Keratinocyte (primary cell): ENCODE measurements at regions not wholly inside any gene's neighbourhood (a gene's known extent, or its start where the extent isn't known, plus 50 kb on each side); places are given as distances from the start of the nearest gene placed in this dataset.

Experiments
- DNase-seq: peaks from one replicate; pipeline ENCODE4 v3.0.0-alpha.2; 2011; ENCODE audit warnings: low read depth, missing footprints, low spot score
- FAIRE-seq: peaks from 2 replicates; lab custom pipeline; 2011; peaks lifted over from hg19 to GRCh38; lab: Jason Lieb, UNC
- H2AFZ ChIP-seq: 2 replicates; pipeline ENCODE4 v1.6.0; 2012; ENCODE audit warnings: low read length, control low read depth, inconsistent platforms; ENCODE audit not compliant: control insufficient read depth
- H3K27ac ChIP-seq: 2 replicates; pipeline ENCODE4 v1.5.1; 2011; ENCODE audit warnings: low read length; ENCODE audit not compliant: control insufficient read depth, insufficient read depth
- H3K27me3 ChIP-seq: 3 replicates; pipeline ENCODE4 v1.6.0; 2011; ENCODE audit warnings: low read length; ENCODE audit not compliant: control insufficient read depth, insufficient read depth; ENCODE audit errors: extremely low read depth
- H3K36me3 ChIP-seq, 2 experiments: 2 replicates in 1 of 2; 3 replicates in 1 of 2; pipeline ENCODE4 v1.5.1; 2011; ENCODE audit warnings: low read length in 2 of 2, mild to moderate bottlenecking in 1 of 2; ENCODE audit not compliant: control insufficient read depth in 2 of 2, insufficient read depth in 2 of 2; ENCODE audit errors: extremely low read depth in 1 of 2
- H3K4me1 ChIP-seq: 3 replicates; pipeline ENCODE4 v1.5.1; 2011; ENCODE audit warnings: low read length; ENCODE audit not compliant: control insufficient read depth, insufficient read depth; ENCODE audit errors: extremely low read depth
- H3K4me2 ChIP-seq: 3 replicates; pipeline ENCODE4 v1.6.0; 2011; ENCODE audit warnings: low read depth, low read length; ENCODE audit not compliant: control insufficient read depth, insufficient read depth; ENCODE audit errors: extremely low read depth
- H3K4me3 ChIP-seq, 3 experiments: fragments of 200-600 bp in 1 of 3; sonication (generic) in 1 of 3; 2 replicates in 2 of 3; 3 replicates in 1 of 3; pipeline ENCODE4 v1.5.1; 2011 to 2016; ENCODE audit warnings: low read length in 3 of 3, mild to moderate bottlenecking in 3 of 3, control low read depth in 2 of 3, inconsistent platforms in 1 of 3, low read depth in 1 of 3, mixed read lengths in 1 of 3, mixed run types in 1 of 3, moderate library complexity in 1 of 3; ENCODE audit not compliant: control insufficient read depth in 2 of 3, insufficient read depth in 2 of 3; ENCODE audit errors: extremely low read depth in 1 of 3
- H3K79me2 ChIP-seq: 2 replicates; pipeline ENCODE4 v1.6.0; 2012; ENCODE audit warnings: low read length; ENCODE audit not compliant: control insufficient read depth, insufficient read depth
- H3K9ac ChIP-seq: 3 replicates; pipeline ENCODE4 v1.6.0; 2011; ENCODE audit warnings: low read length; ENCODE audit not compliant: control insufficient read depth, insufficient read depth; ENCODE audit errors: extremely low read depth
- H3K9me1 ChIP-seq: 3 replicates; pipeline ENCODE4 v1.6.0; 2011; ENCODE audit warnings: low read length; ENCODE audit not compliant: control insufficient read depth, insufficient read depth; ENCODE audit errors: extremely low read depth
- H3K9me3 ChIP-seq: 2 replicates; pipeline ENCODE4 v1.5.1; 2012; ENCODE audit warnings: low read depth, low read length; ENCODE audit not compliant: control insufficient read depth
- H4K20me1 ChIP-seq: 3 replicates; pipeline ENCODE4 v1.6.0; 2011; ENCODE audit warnings: low read length; ENCODE audit not compliant: control insufficient read depth, insufficient read depth; ENCODE audit errors: extremely low read depth
- CTCF ChIP-seq, 3 experiments: IDR thresholded peaks in 1 of 3; conservative IDR thresholded peaks in 1 of 3; optimal IDR thresholded peaks in 1 of 3; 2 replicates in 2 of 3; 3 replicates in 1 of 3; pipeline versions ENCODE3 to v1.5.1; 2011; ENCODE audit warnings: low read length in 3 of 3, mild to moderate bottlenecking in 3 of 3, moderate library complexity in 2 of 3, control low read depth in 1 of 3, inconsistent platforms in 1 of 3; ENCODE audit not compliant: insufficient read depth in 2 of 3; ENCODE audit errors: extremely low read depth in 1 of 3
- EZH2 ChIP-seq: IDR thresholded peaks from one replicate; pipeline ENCODE4 v1.6.1; 2012; ENCODE audit warnings: inconsistent platforms, mild to moderate bottlenecking, low read length, moderate library complexity
- dilution Hi-C: fragments of 300-500 bp; cut with MboI; formaldehyde crosslinking; loops from one replicate; pipeline ENCODE4 v1.7.0; 2020; ENCODE audit warnings: low sequenced_read_pairs; ENCODE audit not compliant: extremely low pct_ligation_motif_present

DNA sequence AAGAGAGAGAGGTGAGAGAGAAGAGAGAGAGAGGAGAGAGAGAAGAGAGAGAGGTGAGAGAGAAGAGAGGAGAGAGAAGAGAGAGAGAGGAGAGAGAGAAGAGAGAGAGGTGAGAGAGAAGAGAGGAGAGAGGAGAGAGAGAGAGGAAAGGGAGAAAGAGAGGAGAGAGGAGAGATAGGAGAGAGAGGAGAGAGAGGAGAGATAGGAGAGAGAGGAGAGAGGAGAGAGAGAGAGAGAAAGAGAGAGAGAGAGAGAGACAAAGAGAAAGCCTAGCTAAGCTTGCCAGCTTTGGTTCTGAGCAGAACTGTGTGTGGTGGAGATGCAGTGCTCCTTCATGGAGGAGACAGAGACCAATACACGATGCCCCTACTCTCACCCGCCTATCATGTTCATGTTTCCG, 99.1 kb upstream of the KCNA3 start:
- Histone ChIP-seq H4K20me1 (no peaks in the 10 kb centered on the region), H3K4me3 (no peak overlapping the region), H3K4me1 (no peaks in the 10 kb centered on the region), H3K9me1 (no peaks in the 10 kb centered on the region), H3K9me3 (no peaks in the 10 kb centered on the region), H3K4me2 (no peak overlapping the region), H3K36me3 (no peaks in the 10 kb centered on the region), H2AFZ (no peak overlapping the region), H3K27me3 (no peaks in the 10 kb centered on the region), H3K9ac (no peak overlapping the region), H3K79me2 (no peaks in the 10 kb centered on the region), H3K27ac (no peak overlapping the region)
- no peak for DNase-seq
- dilution Hi-C loops: no loop called here
- FAIRE-seq: no peak
- TF ChIP-seq CTCF (optimal IDR thresholded peaks at IDR 0.05 in 1 of 3, IDR thresholded peaks at IDR 0.05 in 1 of 3, conservative IDR thresholded peaks at IDR 0.05 in 1 of 3; ENCODE audit: extremely low read depth in 1 of 3, insufficient read depth in 2 of 3, low read length in 3 of 3): no peak
- TF ChIP-seq EZH2: no peak

GRCh38 chr1:110771245-110772022, 96.7 kb upstream of the KCNA3 start:
- Histone ChIP-seq H3K79me2 (no peaks in the 10 kb centered on the region), H3K9me3 (no peaks in the 10 kb centered on the region), H3K4me2 (no peak overlapping the region), H3K27me3 (peaks cover 4% of the 10 kb centered on the region), H3K9me1 (no peaks in the 10 kb centered on the region), H3K27ac (no peak overlapping the region), H2AFZ (no peak overlapping the region), H3K9ac (no peak overlapping the region), H3K4me3 (no peak overlapping the region), H4K20me1 (no peaks in the 10 kb centered on the region), H3K36me3 (no peaks in the 10 kb centered on the region), H3K4me1 (no peaks in the 10 kb centered on the region)
- no peak for DNase-seq
- no peak for FAIRE-seq
- dilution Hi-C loops: no loop called here
- TF ChIP-seq CTCF (optimal IDR thresholded peaks at IDR 0.05 in 1 of 3, IDR thresholded peaks at IDR 0.05 in 1 of 3, conservative IDR thresholded peaks at IDR 0.05 in 1 of 3; ENCODE audit: extremely low read depth in 1 of 3, insufficient read depth in 2 of 3, low read length in 3 of 3) (no peak), EZH2 (no peak)
